DOHH2 (cell line): ENCODE measurements at regions not wholly inside any gene's neighbourhood (a gene's known extent, or its start where the extent isn't known, plus 50 kb on each side); places are given as distances from the start of the nearest gene placed in this dataset.

ENCODE experiments used
- H3F3A ChIP-seq: fragments of 200-600 bp; sonication (generic), shearing (Covaris generic); 2 replicates; pipeline ENCODE4 v1.6.0; 2016; ENCODE audit warnings: antibody characterized with exemption, mild to moderate bottlenecking; ENCODE audit not compliant: control insufficient read depth, insufficient read depth
- H3K27ac ChIP-seq: fragments of 200-600 bp; sonication (generic); 2 replicates; pipeline ENCODE4 v1.5.1; 2014; ENCODE audit warnings: low read depth, mild to moderate bottlenecking, low read length, moderate library complexity
- H3K27me3 ChIP-seq: fragments of 200-600 bp; sonication (generic); 2 replicates; pipeline ENCODE4 v1.6.1; 2014; ENCODE audit warnings: mild to moderate bottlenecking, low read length, mixed read lengths; ENCODE audit not compliant: control insufficient read depth
- H3K36me3 ChIP-seq: fragments of 200-600 bp; sonication (generic); 2 replicates; pipeline ENCODE4 v1.6.1; 2014; ENCODE audit warnings: mild to moderate bottlenecking, low read length, moderate library complexity, mixed read lengths; ENCODE audit not compliant: control insufficient read depth
- H3K4me1 ChIP-seq: fragments of 200-600 bp; sonication (generic); 2 replicates; pipeline ENCODE4 v1.6.1; 2014; ENCODE audit warnings: mild to moderate bottlenecking, low read length, mixed read lengths; ENCODE audit not compliant: control insufficient read depth
- H3K4me2 ChIP-seq: fragments of 200-600 bp; sonication (generic); 2 replicates; pipeline ENCODE4 v1.6.0; 2014; ENCODE audit warnings: mild to moderate bottlenecking, low read length, moderate library complexity
- H3K4me3 ChIP-seq: fragments of 200-600 bp; sonication (generic); 2 replicates; pipeline ENCODE4 v1.5.1; 2014; ENCODE audit warnings: mild to moderate bottlenecking, low read length, mixed read lengths
- H3K79me2 ChIP-seq: fragments of 200-600 bp; sonication (generic); 2 replicates; pipeline ENCODE4 v1.6.1; 2014; ENCODE audit warnings: mild to moderate bottlenecking, low read length, mixed read lengths; ENCODE audit not compliant: control insufficient read depth
- H3K9me2 ChIP-seq: fragments of 200-600 bp; sonication (generic); replicated peaks from 2 replicates; pipeline ENCODE4 v1.6.1; 2014; ENCODE audit warnings: mild to moderate bottlenecking, low read length, mixed read lengths; ENCODE audit not compliant: control insufficient read depth
- H3K9me3 ChIP-seq: fragments of 200-600 bp; sonication (generic); 2 replicates; pipeline ENCODE4 v1.6.1; 2014; ENCODE audit warnings: antibody characterized with exemption, low read length, mixed read lengths; ENCODE audit not compliant: control insufficient read depth, insufficient read depth
- H4K20me1 ChIP-seq: fragments of 200-600 bp; sonication (generic); 2 replicates; pipeline ENCODE4 v1.6.0; 2014; ENCODE audit warnings: low read depth, mild to moderate bottlenecking, antibody characterized with exemption, low read length, moderate library complexity; ENCODE audit not compliant: control insufficient read depth, insufficient read depth
- EZH2phosphoT487 ChIP-seq: fragments of 200-600 bp; sonication (generic); IDR thresholded peaks from 2 replicates; pipeline ENCODE4 v1.6.1; 2017; ENCODE audit warnings: borderline replicate concordance, mild to moderate bottlenecking, antibody characterized with exemption, low read length, moderate library complexity, mixed read lengths
- TF ChIP-seq, protein P1 (sequence below): fragments of 200-600 bp; sonication (generic); IDR thresholded peaks from one replicate; pipeline ENCODE4 v1.5.1; 2014; ENCODE audit warnings: antibody characterized with exemption, mild to moderate bottlenecking, low read depth, low read length; ENCODE audit not compliant: poor library complexity, severe bottlenecking

DNA sequence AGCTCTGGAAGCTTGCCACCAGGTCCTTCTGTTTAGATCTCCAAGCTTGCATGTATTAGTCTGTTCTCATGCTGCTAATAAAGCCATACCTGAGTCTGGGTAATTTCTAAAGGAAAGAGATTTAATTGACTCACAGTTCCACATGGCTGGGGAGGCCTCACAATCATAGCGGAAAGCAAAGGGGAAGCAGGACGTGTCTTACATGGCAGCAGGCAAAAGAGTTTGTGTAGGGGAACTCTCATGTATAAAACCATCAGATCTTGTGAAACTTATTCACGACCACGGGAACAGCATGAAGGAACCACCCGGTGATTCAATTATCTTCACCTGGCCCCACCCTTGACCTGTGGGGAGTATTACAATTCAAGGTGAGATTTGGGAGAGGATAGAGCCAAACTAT lies 147.0 kb upstream of the PROK2 start:
- Histone ChIP-seq H3K4me2 (no peak overlapping the region), H3F3A (no peaks in the 10 kb centered on the region), H3K9me3 (no peaks in the 10 kb centered on the region), H3K27ac (no peak overlapping the region), H4K20me1 (no peaks in the 10 kb centered on the region; the same call in 1 of the 2 replicates), H3K36me3 (no peaks in the 10 kb centered on the region), H3K4me3 (no peak overlapping the region), H3K9me2 (no peaks in the 10 kb centered on the region), H3K27me3 (peaks cover 39% of the 10 kb centered on the region), H3K4me1 (0 out of 2 replicates have a peak, but pooled peaks cover 3% of the 10 kb centered on the region), H3K79me2 (no peaks in the 10 kb centered on the region)
- TF ChIP-seq EZH2phosphoT487: no peak
- TF ChIP-seq, protein P1, sequence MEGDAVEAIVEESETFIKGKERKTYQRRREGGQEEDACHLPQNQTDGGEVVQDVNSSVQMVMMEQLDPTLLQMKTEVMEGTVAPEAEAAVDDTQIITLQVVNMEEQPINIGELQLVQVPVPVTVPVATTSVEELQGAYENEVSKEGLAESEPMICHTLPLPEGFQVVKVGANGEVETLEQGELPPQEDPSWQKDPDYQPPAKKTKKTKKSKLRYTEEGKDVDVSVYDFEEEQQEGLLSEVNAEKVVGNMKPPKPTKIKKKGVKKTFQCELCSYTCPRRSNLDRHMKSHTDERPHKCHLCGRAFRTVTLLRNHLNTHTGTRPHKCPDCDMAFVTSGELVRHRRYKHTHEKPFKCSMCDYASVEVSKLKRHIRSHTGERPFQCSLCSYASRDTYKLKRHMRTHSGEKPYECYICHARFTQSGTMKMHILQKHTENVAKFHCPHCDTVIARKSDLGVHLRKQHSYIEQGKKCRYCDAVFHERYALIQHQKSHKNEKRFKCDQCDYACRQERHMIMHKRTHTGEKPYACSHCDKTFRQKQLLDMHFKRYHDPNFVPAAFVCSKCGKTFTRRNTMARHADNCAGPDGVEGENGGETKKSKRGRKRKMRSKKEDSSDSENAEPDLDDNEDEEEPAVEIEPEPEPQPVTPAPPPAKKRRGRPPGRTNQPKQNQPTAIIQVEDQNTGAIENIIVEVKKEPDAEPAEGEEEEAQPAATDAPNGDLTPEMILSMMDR: no peak

DNA sequence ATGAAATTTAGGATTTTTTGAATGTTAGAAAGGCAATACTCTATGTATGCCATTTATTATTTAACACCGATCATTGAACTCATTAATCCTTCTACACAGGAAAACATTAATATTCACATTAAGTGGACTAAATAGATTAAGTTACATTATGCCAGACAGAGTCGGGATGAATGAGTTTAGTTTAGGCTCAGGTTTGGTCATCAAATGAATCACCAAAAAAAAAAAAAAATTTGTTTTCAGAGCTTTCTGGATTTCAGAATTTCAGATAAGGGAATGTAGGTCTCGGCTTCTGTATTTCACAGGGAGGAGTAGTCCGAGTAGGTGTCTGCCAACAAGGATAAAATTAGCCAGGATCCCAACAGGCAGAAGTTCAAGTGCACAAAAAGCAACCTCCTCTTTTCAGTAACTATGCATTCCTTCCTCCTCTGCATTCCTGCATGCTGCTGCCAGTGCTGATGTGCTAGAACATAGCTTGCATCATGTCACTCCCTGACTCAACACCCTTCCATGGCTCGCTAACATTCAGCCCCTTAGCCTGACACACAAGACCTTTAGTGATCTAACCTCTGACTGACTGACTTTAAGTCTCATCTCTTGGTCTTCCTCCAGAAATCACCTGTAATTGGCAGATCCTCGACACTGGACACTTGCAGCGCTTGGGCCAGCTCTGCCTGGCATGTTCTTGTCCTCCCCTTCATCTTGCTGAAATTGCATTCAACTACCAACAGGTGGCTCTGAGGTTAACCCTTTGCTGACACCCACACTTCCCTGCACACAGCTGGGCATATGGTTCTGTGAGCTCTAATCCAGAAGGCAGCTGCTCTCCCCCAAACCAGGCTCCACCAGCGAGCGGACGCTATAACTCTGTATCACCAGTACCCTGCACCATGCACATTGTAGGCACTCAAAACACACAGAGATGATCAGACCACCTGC lies 145.4 kb upstream of the PROK2 start:
- no peaks in the 10 kb centered on the region for H3K9me2 ChIP-seq
- no peaks in the 10 kb centered on the region for H3K36me3 ChIP-seq
- peaks cover 9% of the 10 kb centered on the region; the same call in 1 of the 2 replicates for H3K4me1 ChIP-seq
- no peak overlapping the region for H3K4me3 ChIP-seq
- TF ChIP-seq, protein P1: peak; percentile 54
- TF ChIP-seq EZH2phosphoT487: no peak
- no peaks in the 10 kb centered on the region; the same call in 1 of the 2 replicates for H4K20me1 ChIP-seq
- H3K9me3 ChIP-seq: no peaks in the 10 kb centered on the region
- peaks cover 45% of the 10 kb centered on the region for H3K27me3 ChIP-seq
- H3F3A ChIP-seq: no peaks in the 10 kb centered on the region
- H3K27ac ChIP-seq: no peak overlapping the region
- H3K4me2 ChIP-seq: no peak overlapping the region
- H3K79me2 ChIP-seq: no peaks in the 10 kb centered on the region

DNA sequence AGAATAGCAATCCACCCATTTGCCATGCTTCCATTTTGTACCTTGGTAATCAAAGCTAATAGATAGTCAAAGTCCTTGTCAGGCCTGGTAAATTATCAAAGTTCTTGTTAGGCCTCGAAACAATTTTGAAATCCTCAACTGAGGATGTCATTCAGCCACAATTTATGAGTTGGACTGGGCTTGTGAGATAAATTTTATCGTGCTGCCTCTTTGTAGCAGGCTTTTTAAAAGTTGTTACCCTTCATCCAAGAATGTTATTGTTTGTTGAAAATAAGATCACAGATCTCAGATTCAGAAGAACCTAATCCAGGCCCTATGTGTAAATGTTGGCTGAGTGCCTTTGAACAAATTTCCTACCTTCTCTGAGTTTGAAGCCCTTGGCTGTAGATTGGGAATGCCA lies 143.3 kb upstream of the PROK2 start:
- Histone ChIP-seq H3K4me3 (no peak overlapping the region), H3K27ac (no peak overlapping the region), H3K36me3 (no peaks in the 10 kb centered on the region), H3K79me2 (no peaks in the 10 kb centered on the region), H3K9me2 (no peaks in the 10 kb centered on the region), H4K20me1 (no peaks in the 10 kb centered on the region; the same call in 1 of the 2 replicates), H3K4me2 (no peak overlapping the region), H3K27me3 (peaks cover 52% of the 10 kb centered on the region), H3F3A (no peaks in the 10 kb centered on the region), H3K4me1 (peaks cover 9% of the 10 kb centered on the region; the same call in 1 of the 2 replicates), H3K9me3 (no peaks in the 10 kb centered on the region)
- TF ChIP-seq, protein P1: no peak
